ENCODE measurements at regions not wholly inside any gene's neighbourhood (a gene's known extent, or its start where the extent isn't known, plus 50 kb on each side); places are given as distances from the start of the nearest gene placed in this dataset.
"Not testable (repeated sequence)": the region's sequence is repeated elsewhere in the genome, so short reads cannot be mapped to it uniquely, and the experiment has no call there.

GRCh38 chr14:104304451-104305351, 166.3 kb downstream of the KIF26A start:
- DNase-seq (ENCODE audit: low read depth) = no peak

GRCh38 chr14:104305511-104306449, 167.4 kb downstream of the KIF26A start:
- no peak for DNase-seq (ENCODE audit: low read depth)

- DNase-seq (ENCODE audit: low read depth) = no peak
These were observed 168.2 kb downstream of the KIF26A start for GRCh38 chr14:104306450-104307040.

GRCh38 chr14:104307246-104307626, 168.8 kb downstream of the KIF26A start:
- DNase-seq (ENCODE audit: low read depth) = no peak

- DNase-seq (ENCODE audit: low read depth) = no peak
These were observed 169.4 kb downstream of the KIF26A start for GRCh38 chr14:104307627-104308401.

GRCh38 chr14:104308534-104308933, 170.1 kb downstream of the KIF26A start:
- DNase-seq (ENCODE audit: low read depth) = not testable (repeated sequence)

GRCh38 chr14:104309657-104310369, 171.4 kb downstream of the KIF26A start:
- no peak for DNase-seq (ENCODE audit: low read depth)

- no peak for DNase-seq (ENCODE audit: low read depth)
These were observed 173.0 kb downstream of the KIF26A start for GRCh38 chr14:104311358-104311757.

- no peak for DNase-seq (ENCODE audit: low read depth)
These were observed 175.3 kb downstream of the KIF26A start for GRCh38 chr14:104313674-104314073.

- no peak for DNase-seq (ENCODE audit: low read depth)
These were observed 176.0 kb downstream of the KIF26A start for GRCh38 chr14:104314251-104314941.

GRCh38 chr14:104315169-104315568, 176.8 kb downstream of the KIF26A start:
- no peak for DNase-seq (ENCODE audit: low read depth)

- no peak for DNase-seq (ENCODE audit: low read depth)
These were observed 177.2 kb downstream of the KIF26A start for GRCh38 chr14:104315625-104316024.

GRCh38 chr14:104316121-104316722, 177.8 kb downstream of the KIF26A start:
- no peak for DNase-seq (ENCODE audit: low read depth)

- DNase-seq (ENCODE audit: low read depth) = no peak
These were observed 178.5 kb downstream of the KIF26A start for GRCh38 chr14:104316723-104317491.

- no peak for DNase-seq (ENCODE audit: low read depth)
These were observed 179.1 kb downstream of the KIF26A start for GRCh38 chr14:104317492-104317805.

GRCh38 chr14:104317975-104318557, 179.7 kb downstream of the KIF26A start:
- no peak for DNase-seq (ENCODE audit: low read depth)

- no peak for DNase-seq (ENCODE audit: low read depth)
These were observed 180.4 kb downstream of the KIF26A start for GRCh38 chr14:104318558-104319490.
